SU-DHL-6 (cell line): ENCODE measurements at regions not wholly inside any gene's neighbourhood (a gene's known extent, or its start where the extent isn't known, plus 50 kb on each side); places are given as distances from the start of the nearest gene placed in this dataset.

ENCODE experiments used
- CTCF ChIP-seq: fragments of 200-600 bp; sonication (generic); IDR thresholded peaks from one replicate; pipeline ENCODE4 v1.5.1; 2017; ENCODE audit warnings: antibody characterized with exemption, mild to moderate bottlenecking, low read length, moderate library complexity; ENCODE audit not compliant: insufficient read depth, poor library complexity, severe bottlenecking
- EZH2phosphoT487 ChIP-seq: fragments of 200-600 bp; sonication (generic), shearing (Covaris generic); conservative IDR thresholded peaks from 2 replicates; pipeline ENCODE4 v1.6.1; 2018; ENCODE audit warnings: mild to moderate bottlenecking, antibody characterized with exemption, low read length, moderate library complexity, mixed read lengths

DNA sequence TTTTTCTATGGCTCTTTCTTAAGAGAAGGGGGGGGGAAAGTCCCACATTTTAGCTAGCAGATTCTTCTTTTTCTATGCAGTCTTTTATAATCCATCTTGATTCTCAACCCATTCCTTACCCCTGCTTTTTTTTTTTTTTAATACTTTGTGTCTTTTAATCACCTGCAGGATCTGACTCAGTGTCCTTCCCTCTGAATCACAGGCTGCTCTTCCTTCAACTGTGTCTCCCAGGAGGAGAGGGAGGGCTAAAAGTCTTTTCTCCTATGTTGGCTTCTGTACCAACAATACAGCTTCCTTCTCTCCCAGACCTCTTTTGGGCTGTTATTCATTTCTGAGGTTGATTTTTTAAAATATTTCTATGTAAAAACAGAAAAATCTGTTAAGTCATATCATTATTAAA, 686.2 kb downstream of the ADGRL2 start:
- TF ChIP-seq CTCF = no peak
- no peak for TF ChIP-seq EZH2phosphoT487
